AG10803 (cell line): ENCODE measurements at regions not wholly inside any gene's neighbourhood (a gene's known extent, or its start where the extent isn't known, plus 50 kb on each side); places are given as distances from the start of the nearest gene placed in this dataset.
A peak's percentile ranks its signal among the peaks of the same experiment; 100 is the strongest.

Source experiments
- DNase-seq: peaks from one replicate; pipeline ENCODE4 v3.0.0; 2010; ENCODE audit warnings: low read depth
- H3K4me3 ChIP-seq: 2 replicates; pipeline ENCODE4 v1.5.1; 2011; ENCODE audit warnings: mild to moderate bottlenecking, low read length, control low read depth
- CTCF ChIP-seq: conservative IDR thresholded peaks from 2 replicates; pipeline ENCODE4 v1.5.1; 2011; ENCODE audit warnings: mild to moderate bottlenecking, low read length, control low read depth, inconsistent platforms

GRCh38 chr5:155960177-155960576 lies 366.8 kb upstream of the SGCD start:
- no peak for TF ChIP-seq CTCF
- no peak overlapping the region for H3K4me3 ChIP-seq
- no peak for DNase-seq

GRCh38 chr5:155969537-155969936 lies 357.4 kb upstream of the SGCD start:
- DNase-seq, result no peak
- no peak overlapping the region for H3K4me3 ChIP-seq
- no peak for TF ChIP-seq CTCF

GRCh38 chr5:155974369-155974768 lies 352.6 kb upstream of the SGCD start:
- no peak for DNase-seq
- TF ChIP-seq CTCF, result no peak
- no peak overlapping the region for H3K4me3 ChIP-seq

GRCh38 chr5:155978850-155979249 lies 348.1 kb upstream of the SGCD start:
- no peak overlapping the region for H3K4me3 ChIP-seq
- TF ChIP-seq CTCF, result no peak
- DNase-seq, result peak; percentile 58

- no peak for DNase-seq
- no peak overlapping the region for H3K4me3 ChIP-seq
- TF ChIP-seq CTCF, result no peak
Measured at GRCh38 chr5:155982354-155982753, 344.6 kb upstream of the SGCD start.

- TF ChIP-seq CTCF, result no peak
- peak; percentile 73 for DNase-seq
- no peak overlapping the region for H3K4me3 ChIP-seq
Measured at GRCh38 chr5:155983954-155984353, 343.0 kb upstream of the SGCD start.

- no peak overlapping the region for H3K4me3 ChIP-seq
- no peak for DNase-seq
- TF ChIP-seq CTCF, result no peak
Measured at GRCh38 chr5:155987265-155987810, 339.6 kb upstream of the SGCD start.
